Adipocyte (in vitro differentiated cells): ENCODE measurements at regions not wholly inside any gene's neighbourhood (a gene's known extent, or its start where the extent isn't known, plus 50 kb on each side); places are given as distances from the start of the nearest gene placed in this dataset.
"Not testable (repeated sequence)": the region's sequence is repeated elsewhere in the genome, so short reads cannot be mapped to it uniquely, and the experiment has no call there.

Source experiments
- DNase-seq: peaks from one replicate; pipeline ENCODE4 v3.0.0-alpha.2; 2015; ENCODE audit warnings: low read depth
- H3K27me3 ChIP-seq: replicated peaks from 2 replicates; pipeline ENCODE4 v1.7.0; 2013; ENCODE audit warnings: mild to moderate bottlenecking, low read length, moderate library complexity; ENCODE audit not compliant: control insufficient read depth, insufficient read depth
- H3K36me3 ChIP-seq: 2 replicates; pipeline ENCODE4 v1.7.0; 2013; ENCODE audit warnings: low read length, mild to moderate bottlenecking, moderate library complexity; ENCODE audit not compliant: control insufficient read depth, insufficient read depth, severe bottlenecking
- H3K4me1 ChIP-seq: 2 replicates; pipeline ENCODE4 v1.7.0; 2013; ENCODE audit warnings: mild to moderate bottlenecking, low read length, moderate library complexity; ENCODE audit not compliant: control insufficient read depth, insufficient read depth
- H3K4me3 ChIP-seq: 2 replicates; pipeline ENCODE4 v1.7.0; 2013; ENCODE audit warnings: mild to moderate bottlenecking, low read length, moderate library complexity
- H3K9ac ChIP-seq: 2 replicates; pipeline ENCODE4 v1.7.0; 2013; ENCODE audit warnings: mild to moderate bottlenecking, low read length, moderate library complexity
- H3K9me3 ChIP-seq: 2 replicates; pipeline ENCODE4 v1.7.0; 2013; ENCODE audit warnings: mild to moderate bottlenecking, low read length, moderate library complexity; ENCODE audit not compliant: control insufficient read depth

- no peak overlapping the region for H3K9ac ChIP-seq
- H3K4me1 ChIP-seq, result peaks cover 4% of the 10 kb centered on the region
- H3K4me3 ChIP-seq, result no peak overlapping the region
Observed at GRCh38 chr6:154938221-154938580, 56.9 kb upstream of the TIAM2 start.

GRCh38 chr6:154938727-154939285 is 56.3 kb upstream of the TIAM2 start:
- DNase-seq, H3K9ac ChIP-seq, H3K4me1 ChIP-seq, H3K27me3 ChIP-seq, H3K9me3 ChIP-seq, H3K36me3 ChIP-seq, H3K4me3 ChIP-seq: not testable (repeated sequence)

More at GRCh38 chr6:154938221-154938580, 56.9 kb upstream of the TIAM2 start:
- H3K9me3 ChIP-seq, result no peaks in the 10 kb centered on the region
- H3K36me3 ChIP-seq, result no peaks in the 10 kb centered on the region
- no peak for DNase-seq
- H3K27me3 ChIP-seq, result no peaks in the 10 kb centered on the region

- H3K4me1 ChIP-seq, result no peaks in the 10 kb centered on the region
- no peaks in the 10 kb centered on the region for H3K9me3 ChIP-seq
- no peaks in the 10 kb centered on the region for H3K27me3 ChIP-seq
- H3K9ac ChIP-seq, result no peak overlapping the region
- no peak for DNase-seq
- H3K36me3 ChIP-seq, result no peaks in the 10 kb centered on the region
- no peak overlapping the region for H3K4me3 ChIP-seq
Observed at GRCh38 chr6:154942770-154943169, 52.3 kb upstream of the TIAM2 start.

- no peaks in the 10 kb centered on the region for H3K4me1 ChIP-seq
- no peaks in the 10 kb centered on the region for H3K9me3 ChIP-seq
- no peaks in the 10 kb centered on the region for H3K36me3 ChIP-seq
- no peak overlapping the region for H3K9ac ChIP-seq
- no peak for DNase-seq
- H3K4me3 ChIP-seq, result no peak overlapping the region
- H3K27me3 ChIP-seq, result no peaks in the 10 kb centered on the region
Observed at GRCh38 chr6:154945271-154945890, 49.7 kb upstream of the TIAM2 start.
